ENCODE measurements at regions not wholly inside any gene's neighbourhood (a gene's known extent, or its start where the extent isn't known, plus 50 kb on each side); places are given as distances from the start of the nearest gene placed in this dataset.
A peak's percentile ranks its signal among the peaks of the same experiment; 100 is the strongest.

GRCh38 chr12:59186451-59186850 is 266.1 kb upstream of the LRIG3 start:
- no peaks in the 10 kb centered on the region for H3K36me3 ChIP-seq
- intact Hi-C loops (cut with DNase I; ENCODE audit: low total_unique reads): no loop called here
- peak in 1 of 2 donors; percentile 38 for DNase-seq
- no peaks in the 10 kb centered on the region for H3K27me3 ChIP-seq
- 38 to 51% (median 48%) methylated on average over 3 of the region's 3 CpGs for WGBS, 5 donors
- no peak overlapping the region for H3K27ac ChIP-seq
- no peak overlapping the region for H3K4me3 ChIP-seq
- TF ChIP-seq POLR2AphosphoS5 (IDR thresholded peaks at IDR 0.05) (no peak), POLR2A (IDR thresholded peaks at IDR 0.05) (no peak), EP300 (IDR thresholded peaks at IDR 0.05) (no peak)
- TF ChIP-seq, protein P1, sequence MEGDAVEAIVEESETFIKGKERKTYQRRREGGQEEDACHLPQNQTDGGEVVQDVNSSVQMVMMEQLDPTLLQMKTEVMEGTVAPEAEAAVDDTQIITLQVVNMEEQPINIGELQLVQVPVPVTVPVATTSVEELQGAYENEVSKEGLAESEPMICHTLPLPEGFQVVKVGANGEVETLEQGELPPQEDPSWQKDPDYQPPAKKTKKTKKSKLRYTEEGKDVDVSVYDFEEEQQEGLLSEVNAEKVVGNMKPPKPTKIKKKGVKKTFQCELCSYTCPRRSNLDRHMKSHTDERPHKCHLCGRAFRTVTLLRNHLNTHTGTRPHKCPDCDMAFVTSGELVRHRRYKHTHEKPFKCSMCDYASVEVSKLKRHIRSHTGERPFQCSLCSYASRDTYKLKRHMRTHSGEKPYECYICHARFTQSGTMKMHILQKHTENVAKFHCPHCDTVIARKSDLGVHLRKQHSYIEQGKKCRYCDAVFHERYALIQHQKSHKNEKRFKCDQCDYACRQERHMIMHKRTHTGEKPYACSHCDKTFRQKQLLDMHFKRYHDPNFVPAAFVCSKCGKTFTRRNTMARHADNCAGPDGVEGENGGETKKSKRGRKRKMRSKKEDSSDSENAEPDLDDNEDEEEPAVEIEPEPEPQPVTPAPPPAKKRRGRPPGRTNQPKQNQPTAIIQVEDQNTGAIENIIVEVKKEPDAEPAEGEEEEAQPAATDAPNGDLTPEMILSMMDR (IDR thresholded peaks at IDR 0.05): no peak
- H3K9me3 ChIP-seq: no peaks in the 10 kb centered on the region
- no peaks in the 10 kb centered on the region for H3K4me1 ChIP-seq

DNA sequence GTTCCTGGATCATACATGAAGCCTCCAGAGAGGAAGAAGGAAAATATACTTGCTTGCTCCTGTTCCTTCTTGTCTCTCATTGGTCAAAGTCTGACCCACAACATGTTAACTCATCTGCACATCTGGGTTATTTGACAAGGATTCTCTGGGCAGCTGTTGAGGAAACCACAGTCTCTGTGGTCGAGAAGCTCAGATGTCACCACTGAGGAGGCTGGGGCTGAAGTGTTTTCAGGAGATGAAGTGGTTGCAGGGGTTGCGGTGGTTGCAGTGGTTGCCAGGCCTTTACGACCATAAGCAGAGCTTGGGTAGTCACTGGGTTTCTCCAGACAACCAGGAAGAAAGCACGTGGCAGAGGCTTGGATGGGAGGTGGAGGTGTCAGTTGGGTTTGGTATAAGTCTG is 265.0 kb upstream of the LRIG3 start:
- Histone ChIP-seq H3K36me3 (no peaks in the 10 kb centered on the region), H3K9me3 (no peaks in the 10 kb centered on the region), H3K4me3 (no peak overlapping the region), H3K27ac (no peak overlapping the region), H3K27me3 (no peaks in the 10 kb centered on the region), H3K4me1 (no peaks in the 10 kb centered on the region)
- DNase-seq: no peak
- TF ChIP-seq POLR2A (IDR thresholded peaks at IDR 0.05) (no peak), POLR2AphosphoS5 (IDR thresholded peaks at IDR 0.05) (no peak), EP300 (IDR thresholded peaks at IDR 0.05) (no peak)
- TF ChIP-seq, protein P1 (IDR thresholded peaks at IDR 0.05): no peak
- 59 to 77% (median 71%) methylated on average over 4 of the region's 4 CpGs for WGBS, 5 donors
- intact Hi-C loops (cut with DNase I; ENCODE audit: low total_unique reads): no loop called here

GRCh38 chr12:59182658-59183455 is 262.6 kb upstream of the LRIG3 start:
- WGBS, 5 donors: 80 to 88% (median 84%) methylated on average over 3 of the region's 3 CpGs
- intact Hi-C loops (cut with DNase I; ENCODE audit: low total_unique reads): no loop called here
- no peaks in the 10 kb centered on the region for H3K27me3 ChIP-seq
- H3K4me1 ChIP-seq: no peaks in the 10 kb centered on the region
- no peaks in the 10 kb centered on the region for H3K36me3 ChIP-seq
- TF ChIP-seq EP300 (IDR thresholded peaks at IDR 0.05) (no peak), POLR2AphosphoS5 (IDR thresholded peaks at IDR 0.05) (no peak), POLR2A (IDR thresholded peaks at IDR 0.05) (no peak)
- TF ChIP-seq, protein P1 (IDR thresholded peaks at IDR 0.05): no peak
- H3K27ac ChIP-seq: no peak overlapping the region
- no peak overlapping the region for H3K4me3 ChIP-seq
- H3K9me3 ChIP-seq: no peaks in the 10 kb centered on the region
- no peak for DNase-seq

DNA sequence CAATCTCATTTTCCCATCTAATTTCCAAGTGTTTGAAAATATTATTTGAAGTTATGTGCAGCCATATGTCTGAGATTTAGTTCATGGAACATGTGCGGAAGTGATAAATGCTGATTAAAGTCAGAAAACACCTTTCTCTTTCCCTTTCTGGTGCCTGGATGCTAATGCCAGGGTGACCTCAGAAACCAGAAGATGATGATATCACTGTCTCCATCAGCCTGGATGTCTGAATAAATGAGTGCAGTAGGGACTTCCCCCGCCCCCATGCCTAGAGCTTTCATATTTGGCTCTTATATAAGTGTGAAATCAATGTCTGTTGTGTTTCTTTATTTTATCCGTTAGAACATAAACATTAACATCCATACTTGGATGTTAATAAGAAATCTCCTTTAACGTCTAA is 261.9 kb upstream of the LRIG3 start:
- no peaks in the 10 kb centered on the region for H3K36me3 ChIP-seq
- H3K27me3 ChIP-seq: no peaks in the 10 kb centered on the region
- TF ChIP-seq POLR2AphosphoS5 (IDR thresholded peaks at IDR 0.05): no peak
- TF ChIP-seq, protein P1 (IDR thresholded peaks at IDR 0.05): no peak
- no peak for TF ChIP-seq EP300 (IDR thresholded peaks at IDR 0.05)
- no peak for TF ChIP-seq POLR2A (IDR thresholded peaks at IDR 0.05)
- no peaks in the 10 kb centered on the region for H3K9me3 ChIP-seq
- WGBS, 5 donors: 63 to 73% (median 69%) methylated on average over 4 of the region's 4 CpGs
- no peak overlapping the region for H3K27ac ChIP-seq
- no peak overlapping the region for H3K4me3 ChIP-seq
- intact Hi-C loops (cut with DNase I; ENCODE audit: low total_unique reads): no loop called here
- no peak for DNase-seq
- no peaks in the 10 kb centered on the region for H3K4me1 ChIP-seq

Measured in stomach (tissue), 8 donors.